GM23338 (cell line): ENCODE measurements at regions not wholly inside any gene's neighbourhood (a gene's known extent, or its start where the extent isn't known, plus 50 kb on each side); places are given as distances from the start of the nearest gene placed in this dataset.

ENCODE experiments used
- ATAC-seq: fragments of 200-7000 bp; cut with Tn5 transposase; 3 replicates; pipeline ENCODE4 v1.9.1; 2020
- DNase-seq: peaks from one replicate; pipeline ENCODE4 v3.0.0-alpha.2; 2015; ENCODE audit warnings: low spot score
- H2AFZ ChIP-seq: fragments of 200-600 bp; sonication (generic); 2 replicates; pipeline ENCODE4 v1.8.0; 2016; ENCODE audit warnings: antibody characterized with exemption, mild to moderate bottlenecking, moderate library complexity
- H3F3A ChIP-seq: fragments of 200-600 bp; sonication (generic); replicated peaks from 2 replicates; pipeline ENCODE4 v1.8.0; 2017; ENCODE audit warnings: antibody characterized with exemption, mixed run types, low read depth
- H3K27ac ChIP-seq: fragments of 200-600 bp; sonication (generic); 2 replicates; pipeline ENCODE4 v1.6.1; 2016; ENCODE audit warnings: low read depth
- H3K27me3 ChIP-seq: fragments of 200-600 bp; sonication (generic); 2 replicates; pipeline ENCODE4 v1.8.0; 2016; ENCODE audit warnings: mild to moderate bottlenecking, mixed run types, moderate library complexity; ENCODE audit not compliant: insufficient read depth
- H3K36me3 ChIP-seq: fragments of 200-600 bp; sonication (generic); 2 replicates; pipeline ENCODE4 v1.8.0; 2016; ENCODE audit warnings: mild to moderate bottlenecking; ENCODE audit not compliant: insufficient read depth
- H3K4me1 ChIP-seq: fragments of 200-600 bp; sonication (generic); 2 replicates; pipeline ENCODE4 v1.8.0; 2016; ENCODE audit warnings: mild to moderate bottlenecking, moderate library complexity; ENCODE audit not compliant: insufficient read depth
- H3K4me2 ChIP-seq: fragments of 200-600 bp; sonication (generic); 2 replicates; pipeline ENCODE4 v1.7.1; 2017; ENCODE audit warnings: mixed run types
- H3K4me3 ChIP-seq: fragments of 200-600 bp; sonication (generic); 2 replicates; pipeline ENCODE4 v1.6.1; 2016; ENCODE audit warnings: mixed run types
- H3K79me2 ChIP-seq: fragments of 200-600 bp; sonication (generic); replicated peaks from 2 replicates; pipeline ENCODE4 v1.8.0; 2017; ENCODE audit warnings: mild to moderate bottlenecking; ENCODE audit not compliant: insufficient read depth
- H3K9me2 ChIP-seq: fragments of 200-600 bp; sonication (generic); 2 replicates; pipeline ENCODE4 v1.8.0; 2017; ENCODE audit not compliant: insufficient read depth
- H4K20me1 ChIP-seq: fragments of 200-600 bp; sonication (generic); replicated peaks from 2 replicates; pipeline ENCODE4 v1.8.0; 2017; ENCODE audit warnings: mild to moderate bottlenecking; ENCODE audit not compliant: insufficient read depth
- H3K27ac Mint-ChIP-seq: 2 replicates; pipeline ENCODE4 v1.8.0; 2020; ENCODE audit warnings: inconsistent platforms, mild to moderate bottlenecking, moderate library complexity, mixed read lengths
- H3K27me3 Mint-ChIP-seq: 3 replicates; pipeline ENCODE4 v1.8.0; 2022; ENCODE audit warnings: low read depth, mild to moderate bottlenecking, moderate library complexity, mixed read lengths, inconsistent platforms; ENCODE audit not compliant: insufficient read depth, poor library complexity
- H3K36me3 Mint-ChIP-seq: 3 replicates; pipeline ENCODE4 v1.8.0; 2021; ENCODE audit warnings: low read depth, mild to moderate bottlenecking, inconsistent platforms, moderate library complexity, mixed read lengths
- H3K4me1 Mint-ChIP-seq: 3 replicates; pipeline ENCODE4 v1.8.0; 2020; ENCODE audit warnings: mild to moderate bottlenecking, inconsistent platforms, mixed read lengths
- H3K4me3 Mint-ChIP-seq: 3 replicates; pipeline ENCODE4 v1.8.0; 2021; ENCODE audit warnings: moderate library complexity, mild to moderate bottlenecking, inconsistent platforms, mixed read lengths
- H3K9me3 Mint-ChIP-seq: 3 replicates; pipeline ENCODE4 v1.8.0; 2020; ENCODE audit warnings: moderate library complexity, mild to moderate bottlenecking, inconsistent platforms, mixed read lengths
- CTCF ChIP-seq, 2 experiments: fragments of 200-600 bp in 1 of 2; sonication (generic) in 1 of 2; conservative IDR thresholded peaks; 2 replicates each; pipeline versions ENCODE4 v1.5.1 to v1.6.1; 2016 to 2017; ENCODE audit warnings: antibody characterized with exemption in 2 of 2, low read depth in 2 of 2, mild to moderate bottlenecking in 2 of 2, moderate library complexity in 1 of 2
- JUNB ChIP-seq: IDR thresholded peaks from one replicate; pipeline ENCODE4 v1.6.1; 2016; ENCODE audit warnings: antibody characterized with exemption; ENCODE audit not compliant: unreplicated experiment
- REST ChIP-seq: IDR thresholded peaks from one replicate; pipeline ENCODE4 v1.6.1; 2018; ENCODE audit warnings: antibody characterized with exemption; ENCODE audit not compliant: unreplicated experiment
- ZNF331 ChIP-seq: fragments of 250-450 bp; sonication (Bioruptor Pico); IDR thresholded peaks from 2 replicates; pipeline ENCODE4 v1.5.0; 2020; ENCODE audit warnings: low read depth, mild to moderate bottlenecking, moderate library complexity
- ZNF462 ChIP-seq: fragments of 250-450 bp; sonication (Bioruptor Pico); IDR thresholded peaks from 2 replicates; pipeline ENCODE4 v1.5.0; 2020; ENCODE audit warnings: mild to moderate bottlenecking, moderate library complexity

- no peaks in the 10 kb centered on the region for H3K9me2 ChIP-seq
- no peaks in the 10 kb centered on the region; the same call in 1 of the 2 replicates for H4K20me1 ChIP-seq
- H3K27ac ChIP-seq, result no peak overlapping the region
- H3K4me1 ChIP-seq, result no peaks in the 10 kb centered on the region
- Mint-ChIP-seq H3K36me3 (no peaks in the 10 kb centered on the region), H3K9me3 (no peaks in the 10 kb centered on the region), H3K27ac (no peak overlapping the region), H3K4me1 (no peaks in the 10 kb centered on the region), H3K27me3 (no peaks in the 10 kb centered on the region), H3K4me3 (no peak overlapping the region)
- no peak overlapping the region for H2AFZ ChIP-seq
- H3K4me3 ChIP-seq, result no peak overlapping the region
- no peak overlapping the region for H3K4me2 ChIP-seq
- H3K27me3 ChIP-seq, result no peaks in the 10 kb centered on the region
- no peaks in the 10 kb centered on the region for H3K79me2 ChIP-seq
- no peak for DNase-seq
- no peaks in the 10 kb centered on the region for H3K36me3 ChIP-seq
- H3F3A ChIP-seq, result no peaks in the 10 kb centered on the region
- no peak for ATAC-seq
- no peak for TF ChIP-seq REST
- no peak for TF ChIP-seq ZNF331 (CRISPR knock-in tag)
Measured at GRCh38 chr6:166822609-166823008, 133.7 kb downstream of the RNASET2 start.

- no peak for DNase-seq
- TF ChIP-seq CTCF (conservative IDR thresholded peaks at IDR 0.05; ENCODE audit: low read depth in 2 of 2), result no peak
- no peaks in the 10 kb centered on the region for H3K36me3 ChIP-seq
- no peak overlapping the region for H2AFZ ChIP-seq
- Mint-ChIP-seq H3K36me3 (no peaks in the 10 kb centered on the region), H3K4me3 (no peak overlapping the region), H3K27ac (no peak overlapping the region), H3K4me1 (no peaks in the 10 kb centered on the region), H3K27me3 (no peaks in the 10 kb centered on the region), H3K9me3 (no peaks in the 10 kb centered on the region)
- no peak overlapping the region for H3K4me2 ChIP-seq
- no peaks in the 10 kb centered on the region for H3F3A ChIP-seq
- no peaks in the 10 kb centered on the region for H3K79me2 ChIP-seq
- H3K9me2 ChIP-seq, result no peaks in the 10 kb centered on the region
- no peaks in the 10 kb centered on the region for H3K4me1 ChIP-seq
- H3K4me3 ChIP-seq, result no peak overlapping the region
- no peak overlapping the region for H3K27ac ChIP-seq
- no peak for ATAC-seq
- H3K27me3 ChIP-seq, result no peaks in the 10 kb centered on the region
- no peaks in the 10 kb centered on the region; the same call in 1 of the 2 replicates for H4K20me1 ChIP-seq
Measured at GRCh38 chr6:166820483-166820882, 135.9 kb downstream of the RNASET2 start.

GRCh38 chr6:166820070-166820469 is 136.3 kb downstream of the RNASET2 start:
- ATAC-seq (no peak), DNase-seq (no peak)
- Mint-ChIP-seq H3K36me3 (no peaks in the 10 kb centered on the region), H3K4me3 (no peak overlapping the region), H3K9me3 (no peaks in the 10 kb centered on the region), H3K4me1 (no peaks in the 10 kb centered on the region), H3K27me3 (no peaks in the 10 kb centered on the region), H3K27ac (no peak overlapping the region)
- no peak overlapping the region for H3K27ac ChIP-seq
- H3K4me1 ChIP-seq, result no peaks in the 10 kb centered on the region
- no peaks in the 10 kb centered on the region for H3K79me2 ChIP-seq
- H2AFZ ChIP-seq, result no peak overlapping the region
- no peaks in the 10 kb centered on the region for H3K9me2 ChIP-seq
- H3K27me3 ChIP-seq, result no peaks in the 10 kb centered on the region
- H4K20me1 ChIP-seq, result no peaks in the 10 kb centered on the region; the same call in 1 of the 2 replicates
- no peak overlapping the region for H3K4me3 ChIP-seq
- no peaks in the 10 kb centered on the region for H3K36me3 ChIP-seq
- no peaks in the 10 kb centered on the region for H3F3A ChIP-seq
- no peak overlapping the region for H3K4me2 ChIP-seq
- TF ChIP-seq JUNB, result no peak
- TF ChIP-seq ZNF462, result no peak
